IMR-90 (cell line): ENCODE measurements at regions not wholly inside any gene's neighbourhood (a gene's known extent, or its start where the extent isn't known, plus 50 kb on each side); places are given as distances from the start of the nearest gene placed in this dataset.

Experiments
- ATAC-seq: fragments of 200-7000 bp; cut with Tn5 transposase; 2 replicates; pipeline ENCODE4 v1.9.1; 2020; ENCODE audit warnings: low read depth, mild to moderate bottlenecking, moderate library complexity
- BruUV-seq: library from RNA; stranded (reverse); fragments of 400-500 nt; replicated peaks from 2 replicates; lab custom pipeline; 2021; lab: Mats Ljungman, UMichigan
- CTCF ChIA-PET: fragments of 300-600 bp; formaldehyde crosslinking; extraction: SDS; loops from one replicate; lab custom pipeline; 2021; ENCODE audit warnings: antibody characterized with exemption; lab: Yijun Ruan, JAX
- POLR2A ChIA-PET: fragments of 300-600 bp; sonication (Branson Sonifier 250); formaldehyde crosslinking; loops from one replicate; lab custom pipeline; 2022; ENCODE audit warnings: antibody characterized with exemption; ENCODE audit not compliant: unreplicated experiment; lab: Charles Lee
- DNase-seq: peaks from one replicate; pipeline ENCODE4 v3.0.0; 2013
- H2AFZ ChIP-seq: replicated peaks from 2 replicates; pipeline ENCODE3; 2013; ENCODE audit warnings: low read length, mild to moderate bottlenecking; ENCODE audit not compliant: poor library complexity
- H2AK5ac ChIP-seq: 2 replicates; pipeline ENCODE4 v1.6.1; 2013; ENCODE audit warnings: low read depth, low read length, inconsistent platforms
- H2AK9ac ChIP-seq: replicated peaks from 2 replicates; pipeline ENCODE3; 2013; ENCODE audit warnings: mild to moderate bottlenecking, low read depth, low read length, moderate library complexity; ENCODE audit not compliant: poor library complexity
- H2BK120ac ChIP-seq: 2 replicates; pipeline ENCODE4 v1.6.1; 2013; ENCODE audit warnings: low read depth, low read length, inconsistent platforms
- H2BK15ac ChIP-seq: 3 replicates; pipeline ENCODE4 v1.6.1; 2013; ENCODE audit warnings: low read depth, low read length, inconsistent platforms
- H2BK20ac ChIP-seq: 2 replicates; pipeline ENCODE4 v1.6.1; 2013; ENCODE audit warnings: low read depth, mild to moderate bottlenecking, inconsistent platforms, low read length, moderate library complexity
- H2BK5ac ChIP-seq: 2 replicates; pipeline ENCODE4 v1.6.1; 2013; ENCODE audit warnings: mild to moderate bottlenecking, low read depth, low read length, inconsistent platforms; ENCODE audit not compliant: poor library complexity, severe bottlenecking
- H3K14ac ChIP-seq: replicated peaks from 2 replicates; pipeline ENCODE4 v1.6.1; 2013; ENCODE audit warnings: low read depth, low read length, inconsistent platforms
- H3K18ac ChIP-seq: 2 replicates; pipeline ENCODE4 v1.6.1; 2013; ENCODE audit warnings: low read depth, low read length, control low read depth
- H3K23ac ChIP-seq: 2 replicates; pipeline ENCODE4 v1.6.1; 2013; ENCODE audit warnings: low read depth, low read length, inconsistent platforms
- H3K27ac ChIP-seq: 2 replicates; pipeline ENCODE4 v1.5.1; 2013; ENCODE audit warnings: mild to moderate bottlenecking, control low read depth, low read length; ENCODE audit not compliant: insufficient read depth
- H3K27me3 ChIP-seq: 2 replicates; pipeline ENCODE4 v1.6.1; 2013; ENCODE audit warnings: low read length; ENCODE audit not compliant: control insufficient read depth, insufficient read depth
- H3K36me3 ChIP-seq: 2 replicates; pipeline ENCODE4 v1.6.1; 2013; ENCODE audit warnings: low read length, mixed read lengths; ENCODE audit not compliant: control insufficient read depth, insufficient read depth
- H3K4ac ChIP-seq: 2 replicates; pipeline ENCODE4 v1.6.1; 2013; ENCODE audit warnings: low read depth, low read length, inconsistent platforms
- H3K4me1 ChIP-seq: 2 replicates; pipeline ENCODE4 v1.6.1; 2013; ENCODE audit warnings: low read length, mixed read lengths; ENCODE audit not compliant: control insufficient read depth, insufficient read depth
- H3K4me2 ChIP-seq: 2 replicates; pipeline ENCODE4 v1.6.1; 2013; ENCODE audit warnings: low read depth, mild to moderate bottlenecking, control low read depth, low read length, moderate library complexity
- H3K4me3 ChIP-seq: 2 replicates; pipeline ENCODE4 v1.5.1; 2013; ENCODE audit warnings: low read depth, mild to moderate bottlenecking, control low read depth, low read length, moderate library complexity; ENCODE audit not compliant: insufficient read depth
- H3K56ac ChIP-seq: 2 replicates; pipeline ENCODE4 v1.6.1; 2013; ENCODE audit warnings: low read length, inconsistent platforms; ENCODE audit not compliant: insufficient read depth; ENCODE audit errors: extremely low read depth
- H3K79me1 ChIP-seq, 2 experiments: 2 replicates each; pipeline ENCODE4 v1.6.1; 2013; ENCODE audit warnings: low read length in 2 of 2, inconsistent platforms in 1 of 2, low read depth in 1 of 2
- H3K9ac ChIP-seq: 2 replicates; pipeline ENCODE4 v1.6.1; 2013; ENCODE audit warnings: low read depth, low read length, control low read depth
- H3K9me1 ChIP-seq: 2 replicates; pipeline ENCODE4 v1.6.1; 2013; ENCODE audit warnings: low read length, inconsistent platforms; ENCODE audit not compliant: insufficient read depth
- H3K9me3 ChIP-seq: 2 replicates; pipeline ENCODE4 v1.6.1; 2013; ENCODE audit warnings: low read length; ENCODE audit not compliant: control insufficient read depth, insufficient read depth
- H4K20me1 ChIP-seq: 2 replicates; pipeline ENCODE4 v1.6.1; 2013; ENCODE audit warnings: low read length, inconsistent platforms; ENCODE audit not compliant: insufficient read depth
- H4K5ac ChIP-seq: 2 replicates; pipeline ENCODE4 v1.6.1; 2013; ENCODE audit warnings: mild to moderate bottlenecking, low read depth, low read length, control low read depth
- H4K8ac ChIP-seq, 2 experiments: 2 replicates each; pipeline ENCODE4 v1.6.1; 2013; ENCODE audit warnings: low read depth in 2 of 2, low read length in 2 of 2, control low read depth in 1 of 2, inconsistent platforms in 1 of 2
- H4K91ac ChIP-seq: 2 replicates; pipeline ENCODE4 v1.6.1; 2013; ENCODE audit warnings: low read depth, low read length, inconsistent platforms; ENCODE audit not compliant: insufficient read depth
- CHD1 ChIP-seq: IDR thresholded peaks from 2 replicates; pipeline ENCODE4 v1.6.1; 2012; ENCODE audit warnings: low read depth, low read length, improper control_type of control experiment
- RCOR1 ChIP-seq: IDR thresholded peaks from 2 replicates; pipeline ENCODE4 v1.6.1; 2012; ENCODE audit warnings: mild to moderate bottlenecking, low read length, improper control_type of control experiment; ENCODE audit not compliant: insufficient replicate concordance
- SMC3 ChIP-seq: fragments of 150-350 bp; IDR thresholded peaks from 2 replicates; pipeline ENCODE4 v1.6.1; 2016; ENCODE audit warnings: low read depth, mild to moderate bottlenecking, antibody characterized with exemption, low read length, moderate library complexity
- WGBS, 2 experiments: methylation state at CpG; one replicate each; pipeline versions ENCODE4 v1.1.5 to v1.1.7; 2013; ENCODE audit warnings: missing lambda C conversion rate in 2 of 2; ENCODE audit not compliant: insufficient read length in 1 of 2; ENCODE audit errors: extremely low coverage in 2 of 2; 5-methylcytosine and 5-hydroxymethylcytosine counted together
- dilution Hi-C: fragments of 300-500 bp; cut with HindIII; formaldehyde crosslinking; loops from one replicate; pipeline ENCODE4 v1.14.3; 2018; ENCODE audit warnings: low sequenced_read_pairs; ENCODE audit not compliant: unreplicated experiment
- in situ Hi-C: fragments of 300-500 bp; cut with MboI; formaldehyde crosslinking; loops from 3 replicates; pipeline ENCODE4 v1.14.3; 2019; ENCODE audit warnings: low sequenced_read_pairs, inconsistent platforms, mixed read lengths
- intact Hi-C: fragments of 100-400 bp; cut with micrococcal nuclease; formaldehyde crosslinking; loops from 2 replicates; pipeline ENCODE4 v1.10.0; 2022

DNA sequence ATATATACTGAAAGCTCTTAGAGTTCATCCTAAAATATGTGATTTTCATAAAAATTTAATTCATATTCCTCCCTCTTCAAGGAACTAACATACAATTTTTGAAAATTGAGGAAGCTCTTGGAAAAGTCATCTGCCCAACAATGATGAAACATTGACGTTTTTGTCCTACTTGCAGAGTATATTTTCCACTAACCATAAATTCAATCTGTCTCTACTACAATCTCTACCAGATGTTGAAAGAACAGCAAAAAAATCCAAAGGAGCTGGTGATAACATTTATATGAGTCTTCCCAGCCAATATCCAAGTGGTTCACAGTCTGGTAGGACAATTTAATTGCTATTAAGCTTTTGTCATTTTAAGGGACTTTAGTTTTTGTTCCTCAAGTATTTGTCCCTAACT lies 81.1 kb upstream of the NR3C1 start:
- dilution Hi-C loops, result no loop called here
- H3K9me3 ChIP-seq, result no peaks in the 10 kb centered on the region
- BruUV-seq, result no TSS peak

More for the DNA sequence above, 81.1 kb upstream of the NR3C1 start:
- H3K27me3 ChIP-seq, result no peaks in the 10 kb centered on the region
- no peak overlapping the region for H4K8ac ChIP-seq
- no peak overlapping the region for H4K5ac ChIP-seq
- no peak overlapping the region for H3K4me3 ChIP-seq
- H2BK15ac ChIP-seq, result no peak overlapping the region
- intact Hi-C loops, result no loop called here
- H2BK120ac ChIP-seq, result no peak overlapping the region
- H2AFZ ChIP-seq, result no peak overlapping the region
- in situ Hi-C loops, result no loop called here
- ATAC-seq (no peak), DNase-seq (no peak)
- H3K4me1 ChIP-seq, result peaks cover 2% of the 10 kb centered on the region; the same call in 1 of the 2 replicates
- H3K4ac ChIP-seq, result no peak overlapping the region
- no peaks in the 10 kb centered on the region for H4K20me1 ChIP-seq
- POLR2A ChIA-PET, result no interaction called here
- WGBS, 2 experiments, result no CpG with 5 or more reads among the region's 1 CpG
- no peak overlapping the region for H4K91ac ChIP-seq
- H3K14ac ChIP-seq, result no peak overlapping the region
- no peak overlapping the region for H2BK5ac ChIP-seq
- no peak overlapping the region for H2AK5ac ChIP-seq
- H3K4me2 ChIP-seq, result no peak overlapping the region
- H3K9ac ChIP-seq, result no peak overlapping the region
- H3K56ac ChIP-seq, result no peak overlapping the region
- no peak overlapping the region for H3K18ac ChIP-seq
- no peak overlapping the region for H2AK9ac ChIP-seq
- H3K9me1 ChIP-seq, result no peaks in the 10 kb centered on the region
- no peaks in the 10 kb centered on the region for H3K36me3 ChIP-seq
- no peak overlapping the region for H3K23ac ChIP-seq
- H2BK20ac ChIP-seq, result no peak overlapping the region
- TF ChIP-seq RCOR1 (no peak), SMC3 (no peak), CHD1 (no peak)
- H3K27ac ChIP-seq, result no peak overlapping the region
- CTCF ChIA-PET, result interaction anchor here (0.6 kb wide), 1 partner anchor 150 kb away, joined by 3 read pairs; no protein-coding TSS in a partner anchor
- H3K79me1 ChIP-seq, result no peaks in the 10 kb centered on the region
